ENCODE measurements at regions not wholly inside any gene's neighbourhood (a gene's known extent, or its start where the extent isn't known, plus 50 kb on each side); places are given as distances from the start of the nearest gene placed in this dataset.

DNA sequence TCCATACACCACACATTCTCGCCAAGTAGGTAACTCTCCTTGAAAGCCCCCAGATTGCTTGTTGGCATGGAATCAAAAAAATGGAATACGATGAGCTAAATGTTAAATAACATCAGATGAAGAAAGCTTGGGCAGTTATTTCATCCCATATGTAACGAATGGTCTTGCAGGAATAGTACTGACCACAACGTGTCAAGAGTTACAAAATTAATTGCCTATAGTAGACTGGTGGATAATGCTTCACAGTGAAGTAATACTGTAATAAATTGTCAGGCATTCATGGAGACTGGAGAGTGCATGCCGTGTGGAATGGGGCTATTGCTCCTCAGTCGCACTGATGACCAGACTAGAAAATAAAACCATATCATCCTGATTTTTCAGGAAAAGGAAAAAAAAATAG, 1628.7 kb downstream of the MAT2B start:
- H3K27ac ChIP-seq = no peak overlapping the region

DNA sequence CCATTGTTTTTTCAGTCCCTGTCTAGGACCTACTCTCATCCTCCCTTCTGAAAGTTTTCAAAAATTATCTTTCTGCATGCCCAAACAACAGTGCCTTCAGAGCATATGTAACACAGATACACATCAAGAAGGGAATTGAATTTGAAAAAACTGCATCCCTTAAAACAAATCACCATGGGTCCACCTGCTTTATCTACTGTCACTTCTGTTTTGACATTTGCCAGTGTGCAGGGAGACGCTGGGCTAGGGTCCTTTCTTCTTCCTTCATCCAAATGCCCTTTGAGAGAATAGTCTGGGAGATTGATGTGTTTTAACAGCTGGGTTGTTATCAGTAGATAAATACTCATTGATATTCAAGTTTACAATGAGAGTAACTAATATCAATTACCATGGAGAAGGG, 1630.1 kb downstream of the MAT2B start:
- TF ChIP-seq, protein P1, sequence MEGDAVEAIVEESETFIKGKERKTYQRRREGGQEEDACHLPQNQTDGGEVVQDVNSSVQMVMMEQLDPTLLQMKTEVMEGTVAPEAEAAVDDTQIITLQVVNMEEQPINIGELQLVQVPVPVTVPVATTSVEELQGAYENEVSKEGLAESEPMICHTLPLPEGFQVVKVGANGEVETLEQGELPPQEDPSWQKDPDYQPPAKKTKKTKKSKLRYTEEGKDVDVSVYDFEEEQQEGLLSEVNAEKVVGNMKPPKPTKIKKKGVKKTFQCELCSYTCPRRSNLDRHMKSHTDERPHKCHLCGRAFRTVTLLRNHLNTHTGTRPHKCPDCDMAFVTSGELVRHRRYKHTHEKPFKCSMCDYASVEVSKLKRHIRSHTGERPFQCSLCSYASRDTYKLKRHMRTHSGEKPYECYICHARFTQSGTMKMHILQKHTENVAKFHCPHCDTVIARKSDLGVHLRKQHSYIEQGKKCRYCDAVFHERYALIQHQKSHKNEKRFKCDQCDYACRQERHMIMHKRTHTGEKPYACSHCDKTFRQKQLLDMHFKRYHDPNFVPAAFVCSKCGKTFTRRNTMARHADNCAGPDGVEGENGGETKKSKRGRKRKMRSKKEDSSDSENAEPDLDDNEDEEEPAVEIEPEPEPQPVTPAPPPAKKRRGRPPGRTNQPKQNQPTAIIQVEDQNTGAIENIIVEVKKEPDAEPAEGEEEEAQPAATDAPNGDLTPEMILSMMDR (conservative IDR thresholded peaks at IDR 0.05) = no peak
- no peak overlapping the region for H3K27ac ChIP-seq

More for the DNA sequence above, 1628.7 kb downstream of the MAT2B start:
- TF ChIP-seq, protein P1 (conservative IDR thresholded peaks at IDR 0.05) = no peak

DNA sequence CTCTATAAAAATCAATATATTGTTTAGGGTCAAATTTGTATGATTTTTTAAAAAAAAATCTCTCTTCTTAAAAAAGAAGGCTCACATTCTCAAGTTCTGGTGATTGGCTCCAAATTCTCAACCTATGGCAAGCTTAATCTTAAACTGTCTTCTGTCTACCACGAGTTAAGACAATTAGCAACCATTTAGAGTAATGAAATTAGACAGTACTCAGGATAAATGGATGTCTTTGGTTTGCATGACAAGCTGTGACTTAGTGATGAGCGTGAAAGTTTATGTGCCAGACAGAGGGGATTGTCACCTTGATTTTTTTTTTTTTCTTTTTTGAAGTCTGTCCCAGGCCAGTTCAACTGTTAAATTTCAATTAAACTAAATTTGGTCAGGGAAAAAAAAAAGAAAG, 1632.3 kb downstream of the MAT2B start:
- no peak overlapping the region for H3K27ac ChIP-seq
- TF ChIP-seq, protein P1 (conservative IDR thresholded peaks at IDR 0.05) = no peak

DNA sequence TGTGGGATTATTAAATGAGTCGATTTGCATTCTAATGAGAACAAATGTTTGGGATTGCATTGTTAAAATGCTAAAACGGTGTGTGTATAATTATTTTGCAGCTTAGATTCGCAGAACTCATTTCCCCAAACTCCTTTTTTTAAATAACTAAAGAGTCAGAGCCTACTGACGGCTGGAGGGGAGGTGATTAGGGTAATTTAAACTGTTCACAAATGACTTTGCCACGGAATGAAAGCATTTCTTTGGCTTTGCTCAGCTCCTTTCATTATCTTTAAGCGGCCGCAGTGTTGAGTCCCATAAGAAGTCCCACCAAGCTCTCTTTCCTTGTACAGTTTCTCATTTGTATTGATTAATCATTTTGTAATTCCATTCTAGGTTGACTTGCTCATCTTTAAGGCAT, 1632.8 kb downstream of the MAT2B start:
- TF ChIP-seq, protein P1 (conservative IDR thresholded peaks at IDR 0.05) = no peak
- H3K27ac ChIP-seq = no peak overlapping the region

- TF ChIP-seq, protein P1 (conservative IDR thresholded peaks at IDR 0.05) = no peak
- no peak overlapping the region for H3K27ac ChIP-seq
Measured at GRCh38 chr5:165139262-165139661, 1633.8 kb downstream of the MAT2B start.

- no peak overlapping the region for H3K27ac ChIP-seq
- TF ChIP-seq, protein P1 (conservative IDR thresholded peaks at IDR 0.05) = no peak
Measured at GRCh38 chr5:165139721-165140120, 1634.3 kb downstream of the MAT2B start.

DNA sequence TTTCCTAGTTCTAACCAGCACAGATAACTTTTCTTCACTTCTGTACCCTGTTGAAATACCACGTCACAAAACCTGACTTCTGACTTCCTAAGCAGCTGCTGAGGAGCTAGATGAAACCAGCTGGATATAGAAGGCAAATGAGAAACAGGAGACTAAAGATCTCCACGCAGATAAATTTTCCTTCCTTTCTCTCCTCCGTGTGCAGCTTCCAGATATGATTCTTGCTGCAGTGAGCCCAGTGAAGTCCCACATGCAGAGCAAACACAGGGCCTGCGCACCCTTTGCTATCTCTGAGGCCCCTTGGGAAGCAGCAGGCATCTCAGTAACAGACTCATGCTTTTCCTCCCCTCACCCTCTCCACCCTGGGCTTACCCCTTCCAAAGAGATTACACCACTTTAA, 1638.3 kb downstream of the MAT2B start:
- TF ChIP-seq, protein P1 (conservative IDR thresholded peaks at IDR 0.05) = no peak
- H3K27ac ChIP-seq = no peak overlapping the region

GRCh38 chr5:165149431-165149830, 1644.0 kb downstream of the MAT2B start:
- no peak overlapping the region for H3K27ac ChIP-seq
- TF ChIP-seq, protein P1 (conservative IDR thresholded peaks at IDR 0.05) = no peak
